H1 (cell line): ENCODE measurements at regions not wholly inside any gene's neighbourhood (a gene's known extent, or its start where the extent isn't known, plus 50 kb on each side); places are given as distances from the start of the nearest gene placed in this dataset.

Experiments used
- CTCF ChIA-PET: fragments of 300-600 bp; sonication (Branson Sonifier 250); formaldehyde crosslinking; loops from one replicate; lab custom pipeline; 2021; ENCODE audit not compliant: partially characterized antibody; lab: Charles Lee
- POLR2A ChIA-PET: fragments of 300-600 bp; sonication (Branson Sonifier 250); formaldehyde crosslinking; loops from one replicate; lab custom pipeline; 2021; ENCODE audit warnings: inconsistent platforms; ENCODE audit not compliant: partially characterized antibody; lab: Charles Lee
- DNase-seq, 2 experiments: peaks; one replicate each; pipeline versions ENCODE4 v3.0.0 to v3.0.0-alpha.2; 2010 to 2022; ENCODE audit warnings: low spot score in 2 of 2, low read depth in 1 of 2, mixed read lengths in 1 of 2
- FAIRE-seq: peaks from 2 replicates; lab custom pipeline; 2011; peaks lifted over from hg19 to GRCh38; lab: Jason Lieb, UNC
- H2AFZ ChIP-seq: 2 replicates; pipeline ENCODE4 v1.8.1; 2012; ENCODE audit warnings: low read length, inconsistent platforms
- H2AK5ac ChIP-seq: 2 replicates; pipeline ENCODE4 v1.6.1; 2013; ENCODE audit warnings: low read depth, low read length
- H2BK120ac ChIP-seq: replicated peaks from 2 replicates; pipeline ENCODE3; 2013; ENCODE audit warnings: low read depth, low read length, inconsistent platforms
- H2BK12ac ChIP-seq: 2 replicates; pipeline ENCODE4 v1.6.1; 2013; ENCODE audit warnings: low read depth, low read length
- H2BK15ac ChIP-seq: 2 replicates; pipeline ENCODE4 v1.6.1; 2013; ENCODE audit warnings: low read length
- H2BK20ac ChIP-seq: 2 replicates; pipeline ENCODE4 v1.6.1; 2013; ENCODE audit warnings: low read length
- H2BK5ac ChIP-seq: 2 replicates; pipeline ENCODE4 v1.6.1; 2013; ENCODE audit warnings: low read depth, low read length
- H3K14ac ChIP-seq: 2 replicates; pipeline ENCODE4 v1.6.1; 2013; ENCODE audit warnings: inconsistent platforms; ENCODE audit not compliant: insufficient read length
- H3K18ac ChIP-seq: 2 replicates; pipeline ENCODE4 v1.6.1; 2013; ENCODE audit warnings: low read length; ENCODE audit errors: extremely low read depth
- H3K23ac ChIP-seq: 2 replicates; pipeline ENCODE4 v1.6.1; 2013; ENCODE audit warnings: inconsistent platforms; ENCODE audit not compliant: insufficient read length
- H3K23me2 ChIP-seq: 2 replicates; pipeline ENCODE4 v1.6.1; 2013; ENCODE audit warnings: low read depth, low read length
- H3K27ac ChIP-seq: 2 replicates; pipeline ENCODE4 v1.6.1; 2011; ENCODE audit warnings: low read depth, low read length, inconsistent platforms
- H3K27me3 ChIP-seq, 4 experiments: replicated peaks in 1 of 4; 1 replicate in 1 of 4; 2 replicates in 3 of 4; pipeline versions ENCODE4 v1.6.1 to v1.8.1; 2011 to 2013; ENCODE audit warnings: low read length in 3 of 4, mild to moderate bottlenecking in 3 of 4, inconsistent platforms in 2 of 4, mixed read lengths in 2 of 4, moderate library complexity in 1 of 4; ENCODE audit not compliant: control insufficient read depth in 3 of 4, insufficient read depth in 3 of 4; ENCODE audit errors: extremely low read depth in 1 of 4
- H3K36me3 ChIP-seq, 4 experiments: 2 replicates each; pipeline versions ENCODE4 v1.6.1 to v1.8.1; 2011 to 2013; ENCODE audit warnings: mild to moderate bottlenecking in 4 of 4, low read length in 3 of 4, moderate library complexity in 2 of 4, control low read depth in 1 of 4, inconsistent platforms in 1 of 4; ENCODE audit not compliant: insufficient read depth in 4 of 4, control insufficient read depth in 2 of 4
- H3K4ac ChIP-seq: replicated peaks from 2 replicates; pipeline ENCODE3; 2013; ENCODE audit warnings: low read length, low read depth, mixed read lengths, inconsistent platforms; ENCODE audit not compliant: insufficient read length
- H3K4me1 ChIP-seq, 4 experiments: replicated peaks in 1 of 4; 1 replicate in 1 of 4; 2 replicates in 3 of 4; pipeline versions ENCODE4 v1.6.1 to v1.8.1; 2011 to 2013; ENCODE audit warnings: low read length in 3 of 4, inconsistent platforms in 2 of 4, mixed read lengths in 1 of 4; ENCODE audit not compliant: insufficient read depth in 4 of 4, control insufficient read depth in 3 of 4
- H3K4me2 ChIP-seq, 2 experiments: 2 replicates each; pipeline versions ENCODE4 v1.6.1 to v1.8.1; 2011 to 2013; ENCODE audit warnings: low read depth in 2 of 2, low read length in 2 of 2, control low read depth in 1 of 2, inconsistent platforms in 1 of 2, mild to moderate bottlenecking in 1 of 2; ENCODE audit not compliant: insufficient read depth in 1 of 2
- H3K4me3 ChIP-seq, 4 experiments: fragments of 200-600, 300-600 bp in 1 of 4; sonication (generic), shearing (Covaris generic), sonication (Bioruptor Twin) in 1 of 4; 2 replicates each; pipeline versions ENCODE4 v1.5.1 to v1.8.1; 2011 to 2016; ENCODE audit warnings: low read length in 4 of 4, low read depth in 3 of 4, control low read depth in 2 of 4, inconsistent platforms in 2 of 4, mild to moderate bottlenecking in 2 of 4, mixed read lengths in 1 of 4, moderate library complexity in 1 of 4; ENCODE audit not compliant: insufficient read depth in 2 of 4; ENCODE audit errors: extremely low read depth in 1 of 4
- H3K56ac ChIP-seq: replicated peaks from 2 replicates; pipeline ENCODE3; 2013; ENCODE audit warnings: low read depth, mild to moderate bottlenecking, mixed read lengths, low read length, inconsistent platforms; ENCODE audit not compliant: insufficient read length
- H3K79me1 ChIP-seq: 2 replicates; pipeline ENCODE4 v1.6.1; 2013; ENCODE audit warnings: low read depth, low read length, control low read depth
- H3K79me2 ChIP-seq, 2 experiments: 2 replicates each; pipeline versions ENCODE4 v1.6.1 to v1.8.1; 2012 to 2013; ENCODE audit warnings: low read length in 2 of 2, mild to moderate bottlenecking in 2 of 2, inconsistent platforms in 1 of 2; ENCODE audit not compliant: insufficient read depth in 2 of 2, control insufficient read depth in 1 of 2
- H3K9ac ChIP-seq, 4 experiments: replicated peaks in 1 of 4; 1 replicate in 1 of 4; 2 replicates in 3 of 4; pipeline versions ENCODE4 v1.6.1 to v1.8.1; 2011 to 2013; ENCODE audit warnings: low read depth in 3 of 4, low read length in 3 of 4, control low read depth in 2 of 4, mild to moderate bottlenecking in 2 of 4, moderate library complexity in 2 of 4, inconsistent platforms in 1 of 4; ENCODE audit errors: extremely low read depth in 1 of 4
- H3K9me3 ChIP-seq, 2 experiments: 2 replicates each; pipeline versions ENCODE4 v1.6.1 to v1.8.1; 2012 to 2013; ENCODE audit warnings: mild to moderate bottlenecking in 2 of 2, moderate library complexity in 2 of 2, control low read depth in 1 of 2, inconsistent platforms in 1 of 2, low read depth in 1 of 2, low read length in 1 of 2, mixed read lengths in 1 of 2; ENCODE audit not compliant: insufficient read depth in 2 of 2
- H4K20me1 ChIP-seq, 2 experiments: replicated peaks in 1 of 2; 2 replicates each; pipeline versions ENCODE3 to v1.8.1; 2011 to 2013; ENCODE audit warnings: inconsistent platforms in 2 of 2, low read length in 2 of 2, mild to moderate bottlenecking in 1 of 2; ENCODE audit not compliant: insufficient read depth in 2 of 2, control insufficient read depth in 1 of 2
- H4K5ac ChIP-seq: 2 replicates; pipeline ENCODE4 v1.6.1; 2013; ENCODE audit warnings: low read length, low read depth, mixed read lengths, inconsistent platforms; ENCODE audit not compliant: insufficient read length
- H4K8ac ChIP-seq: 2 replicates; pipeline ENCODE4 v1.8.0; 2013; ENCODE audit warnings: mild to moderate bottlenecking, moderate library complexity, low read length, inconsistent platforms; ENCODE audit not compliant: insufficient read depth; ENCODE audit errors: extremely low read depth
- H4K91ac ChIP-seq: replicated peaks from 2 replicates; pipeline ENCODE3; 2013; ENCODE audit warnings: low read length, mixed read lengths, inconsistent platforms; ENCODE audit not compliant: insufficient read length
- EGR1 ChIP-seq: IDR thresholded peaks from 2 replicates; pipeline ENCODE4 v1.6.1; 2011; ENCODE audit warnings: low read depth, low read length, borderline replicate concordance
- FOSL1 ChIP-seq: IDR thresholded peaks from 2 replicates; pipeline ENCODE4 v1.6.1; 2011; ENCODE audit warnings: mild to moderate bottlenecking, low read depth, low read length, moderate library complexity; ENCODE audit not compliant: insufficient read depth
- GTF2F1 ChIP-seq: IDR thresholded peaks from 2 replicates; pipeline ENCODE4 v1.6.1; 2012; ENCODE audit warnings: low read depth, low read length, improper control_type of control experiment, borderline replicate concordance
- HDAC2 ChIP-seq, 2 experiments: fragments of 300-600 bp in 1 of 2; sonication (generic) in 1 of 2; IDR thresholded peaks; 2 replicates each; pipeline ENCODE4 v1.6.1; 2011 to 2012; ENCODE audit warnings: low read depth in 2 of 2, low read length in 2 of 2, mild to moderate bottlenecking in 2 of 2, moderate library complexity in 2 of 2, borderline replicate concordance in 1 of 2, inconsistent platforms in 1 of 2
- JUN ChIP-seq: IDR thresholded peaks from 2 replicates; pipeline ENCODE4 v1.6.1; 2011; ENCODE audit warnings: low read depth, mild to moderate bottlenecking, improper control_type of control experiment, low read length
- KDM5A ChIP-seq: fragments of 200-600 bp; IDR thresholded peaks from 2 replicates; pipeline ENCODE4 v1.7.1; 2012; ENCODE audit warnings: mild to moderate bottlenecking, low read length, inconsistent platforms, mixed read lengths
- POLR2AphosphoS5 ChIP-seq: IDR thresholded peaks from 2 replicates; pipeline ENCODE4 v1.6.1; 2011; ENCODE audit warnings: low read depth, low read length
- RFX5 ChIP-seq: IDR thresholded peaks from 2 replicates; pipeline ENCODE4 v1.6.1; 2011; ENCODE audit warnings: low read depth, low read length, improper control_type of control experiment, borderline replicate concordance
- RNF2 ChIP-seq: fragments of 200-900, 300-1000 bp; sonication (generic); IDR thresholded peaks from 2 replicates; pipeline ENCODE4 v1.7.1; 2016; ENCODE audit warnings: borderline replicate concordance, low read depth, mild to moderate bottlenecking, antibody characterized with exemption, low read length; ENCODE audit not compliant: poor library complexity, severe bottlenecking; ENCODE audit errors: missing control alignments
- RXRA ChIP-seq: IDR thresholded peaks from 2 replicates; pipeline ENCODE4 v1.6.1; 2011; ENCODE audit warnings: low read depth, mild to moderate bottlenecking, low read length, moderate library complexity; ENCODE audit not compliant: insufficient read depth
- SIN3A ChIP-seq, 2 experiments: IDR thresholded peaks in 1 of 2; conservative IDR thresholded peaks in 1 of 2; 2 replicates each; pipeline ENCODE4 v1.6.1; 2011 to 2012; ENCODE audit warnings: low read length in 2 of 2, improper control_type of control experiment in 1 of 2, low read depth in 1 of 2, mild to moderate bottlenecking in 1 of 2
- WGBS, 2 experiments: shearing (Covaris generic) in 1 of 2; methylation state at CpG; one replicate each; pipeline versions ENCODE4 v1.1.6 to v1.1.7; 2013 to 2015; ENCODE audit warnings: low lambda C conversion rate in 2 of 2, mixed read lengths in 2 of 2, inconsistent platforms in 1 of 2, low coverage in 1 of 2, missing lambda C conversion rate in 1 of 2; ENCODE audit not compliant: insufficient replicate concordance in 2 of 2, insufficient coverage in 1 of 2, insufficient read length in 1 of 2; ENCODE audit errors: extremely low coverage in 1 of 2, missing lambda C conversion rate in 1 of 2; 5-methylcytosine and 5-hydroxymethylcytosine counted together
- TF ChIP-seq, protein P1 (sequence below): IDR thresholded peaks from 2 replicates; pipeline ENCODE4 v1.6.1; 2011; ENCODE audit warnings: low read depth, mild to moderate bottlenecking, low read length; ENCODE audit not compliant: insufficient read depth

DNA sequence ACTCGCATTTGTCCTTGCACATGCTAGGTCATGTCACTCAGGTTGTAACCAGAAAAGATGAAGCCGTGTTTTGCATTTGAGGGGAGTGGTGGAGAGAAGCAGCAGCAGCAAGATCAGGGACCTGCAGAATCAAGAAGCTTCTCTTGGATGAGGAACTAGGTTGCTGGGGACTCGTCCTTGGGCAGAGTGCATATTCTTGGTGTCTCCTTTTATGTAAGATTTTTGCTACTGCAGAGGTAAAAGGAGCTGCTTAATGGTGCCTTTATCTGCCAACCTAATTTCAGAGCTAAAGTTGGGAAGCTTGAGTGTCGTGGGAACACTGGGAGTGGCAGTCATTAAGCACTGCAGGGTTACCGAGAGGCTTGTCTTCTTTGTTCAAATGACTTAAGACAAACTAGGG is 236.5 kb downstream of the MAP2K4 start:
- Histone ChIP-seq H2AK5ac (no peak overlapping the region), H3K4ac (no peak overlapping the region), H3K27me3 (peaks cover 0 to 1% (median 0%) of the 10 kb centered on the region in 4 experiments; a peak in 1 of 7 replicates), H2BK120ac (no peak overlapping the region), H2BK15ac (no peak overlapping the region), H3K36me3 (no peaks in the 10 kb centered on the region), H2BK20ac (no peak overlapping the region), H4K5ac (no peak overlapping the region), H3K9me3 (peaks cover 0 to 9% of the 10 kb centered on the region in 2 experiments; a peak in 2 of 4 replicates), H2BK5ac (no peak overlapping the region), H3K18ac (no peak overlapping the region), H3K9ac (no peak overlapping the region), H4K20me1 (no peaks in the 10 kb centered on the region), H2BK12ac (no peak overlapping the region), H3K14ac (no peak overlapping the region), H4K91ac (no peak overlapping the region), H3K79me2 (no peaks in the 10 kb centered on the region), H4K8ac (no peak overlapping the region), H3K4me2 (no peak overlapping the region), H3K4me1 (no peaks in the 10 kb centered on the region), H3K4me3 (no peak overlapping the region), H3K23me2 (no peaks in the 10 kb centered on the region), H2AFZ (no peak overlapping the region), H3K56ac (no peak overlapping the region), H3K79me1 (no peaks in the 10 kb centered on the region), H3K23ac (no peak overlapping the region), H3K27ac (no peak overlapping the region)
- DNase-seq (no peak), FAIRE-seq (no peak)
- ChIA-PET POLR2A (no interaction called here), CTCF (interaction anchor here (0.6 to 4.1 kb wide), 18 partner anchors 10 to 745 kb away, joined by 3 to 33 read pairs (median 4); no protein-coding TSS in a partner anchor)
- WGBS, 2 experiments, result 85% methylated on average over 5 of the region's 5 CpGs; no CpG with 5 or more reads in 1 of the 2 experiments
- TF ChIP-seq HDAC2 (IDR thresholded peaks at IDR 0.05; ENCODE audit: borderline replicate concordance in 1 of 2, low read depth in 2 of 2, low read length in 2 of 2) (no peak), POLR2AphosphoS5 (no peak), RFX5 (no peak), KDM5A (no peak), SIN3A (conservative IDR thresholded peaks at IDR 0.05 in 1 of 2, IDR thresholded peaks at IDR 0.05 in 1 of 2; ENCODE audit: low read depth in 1 of 2, low read length in 2 of 2) (no peak), FOSL1 (no peak), EGR1 (no peak), GTF2F1 (no peak), RNF2 (no peak), RXRA (no peak), JUN (no peak)
- TF ChIP-seq, protein P1, sequence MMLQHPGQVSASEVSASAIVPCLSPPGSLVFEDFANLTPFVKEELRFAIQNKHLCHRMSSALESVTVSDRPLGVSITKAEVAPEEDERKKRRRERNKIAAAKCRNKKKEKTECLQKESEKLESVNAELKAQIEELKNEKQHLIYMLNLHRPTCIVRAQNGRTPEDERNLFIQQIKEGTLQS, result no peak
